PFSK-1 (cell line): ENCODE measurements at regions not wholly inside any gene's neighbourhood (a gene's known extent, or its start where the extent isn't known, plus 50 kb on each side); places are given as distances from the start of the nearest gene placed in this dataset.

Source experiments
- FOXP2 ChIP-seq: optimal IDR thresholded peaks from 2 replicates; pipeline ENCODE3; 2011; ENCODE audit warnings: borderline replicate concordance, control low read depth, inconsistent platforms; ENCODE audit not compliant: insufficient read depth; ENCODE audit errors: extremely low read length, extremely low read depth
- POLR2AphosphoS5 ChIP-seq: IDR thresholded peaks from 2 replicates; pipeline ENCODE4 v1.6.1; 2012; ENCODE audit warnings: low read depth, mild to moderate bottlenecking, control low read depth, low read length, moderate library complexity
- REST ChIP-seq, 2 experiments: IDR thresholded peaks; 2 replicates each; pipeline versions ENCODE4 v1.6.1 to v1.8.0; 2011 to 2012; ENCODE audit warnings: low read depth in 2 of 2, low read length in 2 of 2, control low read depth in 1 of 2, inconsistent platforms in 1 of 2, mild to moderate bottlenecking in 1 of 2, moderate library complexity in 1 of 2; ENCODE audit not compliant: insufficient read depth in 1 of 2
- SIN3A ChIP-seq: IDR thresholded peaks from 2 replicates; pipeline ENCODE4 v1.6.1; 2012; ENCODE audit warnings: mild to moderate bottlenecking, low read length, moderate library complexity, borderline replicate concordance; ENCODE audit not compliant: insufficient read depth
- TAF1 ChIP-seq: IDR thresholded peaks from 2 replicates; pipeline ENCODE4 v1.6.1; 2012; ENCODE audit warnings: low read length, control low read depth, borderline replicate concordance; ENCODE audit not compliant: insufficient read depth

- TF ChIP-seq FOXP2, result no peak
- TF ChIP-seq TAF1, result no peak
- TF ChIP-seq SIN3A, result no peak
- TF ChIP-seq POLR2AphosphoS5, result no peak
- TF ChIP-seq REST (IDR thresholded peaks at IDR 0.05; ENCODE audit: insufficient read depth in 1 of 2, low read depth in 2 of 2, low read length in 2 of 2), result no peak
Observed at GRCh38 chr13:83311886-83312577, 570.2 kb downstream of the SLITRK1 start.

- TF ChIP-seq REST (IDR thresholded peaks at IDR 0.05; ENCODE audit: insufficient read depth in 1 of 2, low read depth in 2 of 2, low read length in 2 of 2), result no peak
- no peak for TF ChIP-seq POLR2AphosphoS5
- TF ChIP-seq SIN3A, result no peak
- TF ChIP-seq TAF1, result no peak
- no peak for TF ChIP-seq FOXP2
Observed at GRCh38 chr13:83298617-83299016, 583.7 kb downstream of the SLITRK1 start.

GRCh38 chr13:83297586-83298290 lies 584.5 kb downstream of the SLITRK1 start:
- no peak for TF ChIP-seq FOXP2
- no peak for TF ChIP-seq POLR2AphosphoS5
- no peak for TF ChIP-seq REST (IDR thresholded peaks at IDR 0.05; ENCODE audit: insufficient read depth in 1 of 2, low read depth in 2 of 2, low read length in 2 of 2)
- TF ChIP-seq SIN3A, result no peak
- no peak for TF ChIP-seq TAF1

GRCh38 chr13:83295686-83296085 lies 586.6 kb downstream of the SLITRK1 start:
- TF ChIP-seq POLR2AphosphoS5, result no peak
- TF ChIP-seq REST (IDR thresholded peaks at IDR 0.05; ENCODE audit: insufficient read depth in 1 of 2, low read depth in 2 of 2, low read length in 2 of 2), result no peak
- TF ChIP-seq TAF1, result no peak
- TF ChIP-seq FOXP2, result no peak
- TF ChIP-seq SIN3A, result no peak
